Skeletal muscle satellite cell (primary cell): ENCODE measurements at regions not wholly inside any gene's neighbourhood (a gene's known extent, or its start where the extent isn't known, plus 50 kb on each side); places are given as distances from the start of the nearest gene placed in this dataset.
A peak's percentile ranks its signal among the peaks of the same experiment; 100 is the strongest.
"Not testable (repeated sequence)": the region's sequence is repeated elsewhere in the genome, so short reads cannot be mapped to it uniquely, and the experiment has no call there.

Source experiments
- H3K27me3 ChIP-seq: 2 replicates; pipeline ENCODE4 v1.7.0; 2013; ENCODE audit warnings: low read length; ENCODE audit not compliant: control insufficient read depth, insufficient read depth
- H3K36me3 ChIP-seq: 2 replicates; pipeline ENCODE4 v1.7.0; 2013; ENCODE audit warnings: mild to moderate bottlenecking, control low read depth, low read length; ENCODE audit not compliant: insufficient read depth
- H3K4me1 ChIP-seq: 2 replicates; pipeline ENCODE4 v1.7.0; 2013; ENCODE audit warnings: low read length; ENCODE audit not compliant: control insufficient read depth, insufficient read depth
- H3K4me2 ChIP-seq: 2 replicates; pipeline ENCODE4 v1.7.0; 2013; ENCODE audit warnings: mild to moderate bottlenecking, low read length
- H3K4me3 ChIP-seq: 2 replicates; pipeline ENCODE4 v1.7.0; 2013; ENCODE audit warnings: low read length
- H3K9ac ChIP-seq: 2 replicates; pipeline ENCODE4 v1.7.0; 2013; ENCODE audit warnings: mild to moderate bottlenecking, low read depth, low read length, moderate library complexity
- H3K9me3 ChIP-seq: replicated peaks from 2 replicates; pipeline ENCODE4 v1.7.0; 2013; ENCODE audit warnings: mild to moderate bottlenecking, control low read depth, low read length

DNA sequence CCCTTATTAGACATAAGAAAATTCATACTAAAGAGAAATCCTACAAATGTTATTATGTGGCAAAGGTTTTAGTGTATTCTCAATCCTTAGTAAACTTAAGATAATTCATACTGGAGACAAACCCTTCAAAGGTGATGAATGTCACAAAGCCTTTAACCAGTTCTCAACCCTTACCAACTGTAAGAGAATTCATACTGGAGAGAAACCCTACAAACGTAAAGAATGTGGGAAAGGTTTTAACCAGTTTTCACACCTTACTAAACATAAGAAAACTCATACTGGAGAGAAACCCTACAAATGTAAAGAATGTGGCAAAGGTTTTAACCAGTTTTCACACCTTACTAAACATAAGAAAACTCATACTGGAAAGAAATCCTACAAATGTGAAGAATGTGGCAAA is 93.2 kb downstream of the ZNF680 start:
- Histone ChIP-seq H3K4me1 (no peaks in the 10 kb centered on the region), H3K27me3 (no peaks in the 10 kb centered on the region), H3K9ac (no peak overlapping the region), H3K9me3 (no peaks in the 10 kb centered on the region), H3K4me2 (no peak overlapping the region), H3K36me3 (no peaks in the 10 kb centered on the region), H3K4me3 (no peak overlapping the region)

DNA sequence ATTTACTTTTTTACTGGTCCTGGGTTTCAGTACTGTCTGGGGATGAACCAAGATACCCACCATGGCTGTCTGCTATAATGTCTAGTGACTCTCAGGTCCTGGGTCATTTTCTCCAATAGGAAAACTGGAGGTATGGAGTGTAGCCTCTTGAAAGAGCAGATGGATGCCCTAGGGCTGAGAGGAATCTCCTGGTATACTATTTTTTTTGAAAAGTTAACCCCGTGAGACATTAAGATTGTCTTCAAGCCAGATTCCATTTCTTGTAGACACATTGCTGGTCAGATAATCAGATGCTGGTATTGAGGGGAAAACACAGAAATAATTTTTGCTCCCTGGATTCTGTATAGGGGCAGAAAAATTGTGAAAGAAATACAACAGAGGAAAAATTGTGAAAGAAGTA is 97.3 kb downstream of the ZNF680 start:
- H3K9me3 ChIP-seq = no peaks in the 10 kb centered on the region

DNA sequence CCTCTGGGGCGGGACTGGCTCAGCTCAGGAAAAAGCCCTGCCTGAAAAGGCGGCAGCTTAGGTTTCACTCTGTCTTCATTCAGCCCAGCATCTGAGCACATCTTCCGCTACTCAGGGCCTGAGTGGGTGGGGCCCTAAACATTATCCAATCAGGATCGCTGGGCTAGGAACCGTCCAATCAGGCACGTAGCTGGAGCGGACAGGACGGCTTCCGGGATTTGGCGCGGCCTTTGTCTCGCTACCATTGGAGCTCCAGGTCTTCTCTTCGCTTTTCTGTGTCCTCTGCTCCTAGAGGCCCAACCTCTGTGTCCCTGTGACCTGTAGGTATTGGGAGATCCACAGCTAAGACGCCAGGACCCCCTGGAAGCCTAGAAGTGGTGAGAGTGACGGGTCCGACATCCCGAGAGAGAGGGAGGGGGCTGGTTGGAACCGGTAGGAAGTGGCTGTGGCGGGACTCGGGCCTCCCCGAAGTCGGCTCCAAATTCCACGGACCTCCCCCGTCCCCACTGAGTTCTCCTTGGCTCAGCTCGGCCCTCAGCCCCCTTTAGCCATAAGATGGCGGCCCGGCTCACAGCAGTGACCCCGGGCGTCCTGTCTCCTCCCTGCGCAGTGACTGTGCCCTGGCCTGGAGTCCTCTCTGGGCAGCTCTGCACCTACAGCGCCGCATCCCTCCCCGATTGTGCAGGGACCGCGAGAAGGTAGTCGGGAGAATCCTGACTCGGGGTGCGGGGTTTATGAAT is 99.1 kb downstream of the ZNF680 start:
- peak overlapping the region; percentile 25 for H3K4me2 ChIP-seq
- H3K27me3 ChIP-seq = no peaks in the 10 kb centered on the region
- no peak overlapping the region for H3K9ac ChIP-seq
- H3K36me3 ChIP-seq = no peaks in the 10 kb centered on the region
- H3K4me3 ChIP-seq = no peak overlapping the region
- H3K9me3 ChIP-seq = no peaks in the 10 kb centered on the region
- no peaks in the 10 kb centered on the region for H3K4me1 ChIP-seq

More for the DNA sequence above, 97.3 kb downstream of the ZNF680 start:
- no peak overlapping the region for H3K4me2 ChIP-seq
- no peaks in the 10 kb centered on the region for H3K36me3 ChIP-seq
- no peaks in the 10 kb centered on the region for H3K27me3 ChIP-seq
- H3K4me3 ChIP-seq = no peak overlapping the region
- no peaks in the 10 kb centered on the region for H3K4me1 ChIP-seq
- no peak overlapping the region for H3K9ac ChIP-seq

DNA sequence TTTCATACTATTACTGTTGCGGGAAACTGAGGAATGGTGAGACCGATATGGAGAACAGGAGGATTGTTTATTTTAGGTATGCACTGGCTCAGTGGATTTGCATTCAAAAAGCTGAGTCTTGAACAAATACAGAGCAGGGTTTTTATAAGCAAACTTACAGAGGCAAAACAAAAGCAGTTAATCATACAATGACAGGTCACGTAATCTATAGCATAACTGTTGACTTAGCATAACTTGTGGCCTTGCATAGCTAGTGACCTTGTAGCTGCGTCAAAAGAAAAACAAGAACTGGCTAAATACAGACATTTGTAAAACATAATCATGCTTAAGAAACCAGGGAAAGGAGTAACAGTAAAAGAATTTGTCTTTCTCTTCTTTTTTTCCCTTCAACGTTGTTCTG is 103.0 kb downstream of the ZNF680 start:
- H3K4me2 ChIP-seq, H3K9me3 ChIP-seq, H3K9ac ChIP-seq, H3K4me1 ChIP-seq, H3K4me3 ChIP-seq, H3K27me3 ChIP-seq, H3K36me3 ChIP-seq: not testable (repeated sequence)

DNA sequence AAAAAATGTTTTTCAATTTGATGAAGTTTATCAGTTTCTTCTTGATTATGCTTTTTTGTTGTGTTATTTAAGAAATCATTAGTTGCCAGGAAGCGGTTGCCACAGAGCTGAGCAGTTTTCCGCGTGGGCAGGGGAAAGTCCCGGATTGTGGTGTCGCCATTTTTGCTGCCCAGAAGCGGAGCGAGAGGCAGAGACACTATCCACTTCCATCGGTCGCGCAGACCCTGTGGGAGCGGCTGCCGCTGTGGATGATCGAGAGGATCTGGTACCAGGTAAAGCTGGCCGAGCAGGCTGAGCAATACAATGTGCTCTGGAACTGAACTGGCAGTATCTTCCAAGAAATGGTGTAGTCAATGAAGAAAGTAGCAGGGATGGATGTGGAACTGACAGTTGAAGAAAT is 119.8 kb downstream of the ZNF736 start:
- H3K9ac ChIP-seq = no peak overlapping the region
- no peaks in the 10 kb centered on the region for H3K27me3 ChIP-seq
- no peaks in the 10 kb centered on the region for H3K4me1 ChIP-seq
- H3K9me3 ChIP-seq = no peaks in the 10 kb centered on the region
- no peak overlapping the region for H3K4me3 ChIP-seq
- H3K4me2 ChIP-seq = no peak overlapping the region
- no peaks in the 10 kb centered on the region for H3K36me3 ChIP-seq

DNA sequence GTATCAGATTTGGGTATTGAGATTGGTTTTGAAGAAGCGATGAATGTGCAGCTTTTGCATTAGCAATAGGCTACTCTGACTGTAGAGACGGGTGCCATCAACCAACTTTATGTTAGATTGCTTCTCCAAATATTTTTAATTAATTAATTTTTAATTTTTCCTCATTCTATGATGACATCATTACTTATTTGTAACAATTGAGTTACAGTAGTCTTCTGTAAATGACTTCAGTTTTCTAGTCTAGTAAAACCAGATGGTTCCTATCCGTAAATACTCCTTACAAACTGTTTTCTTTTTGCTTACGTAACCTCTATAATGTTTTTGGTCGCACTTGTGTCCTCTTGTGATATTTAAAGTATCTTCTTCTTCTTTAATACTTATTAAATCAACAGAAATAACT is 118.1 kb downstream of the ZNF736 start:
- H3K4me2 ChIP-seq = no peak overlapping the region
- no peaks in the 10 kb centered on the region for H3K27me3 ChIP-seq
- no peak overlapping the region for H3K4me3 ChIP-seq
- no peaks in the 10 kb centered on the region for H3K36me3 ChIP-seq
- H3K9me3 ChIP-seq = no peaks in the 10 kb centered on the region
- H3K4me1 ChIP-seq = no peaks in the 10 kb centered on the region
- H3K9ac ChIP-seq = no peak overlapping the region

DNA sequence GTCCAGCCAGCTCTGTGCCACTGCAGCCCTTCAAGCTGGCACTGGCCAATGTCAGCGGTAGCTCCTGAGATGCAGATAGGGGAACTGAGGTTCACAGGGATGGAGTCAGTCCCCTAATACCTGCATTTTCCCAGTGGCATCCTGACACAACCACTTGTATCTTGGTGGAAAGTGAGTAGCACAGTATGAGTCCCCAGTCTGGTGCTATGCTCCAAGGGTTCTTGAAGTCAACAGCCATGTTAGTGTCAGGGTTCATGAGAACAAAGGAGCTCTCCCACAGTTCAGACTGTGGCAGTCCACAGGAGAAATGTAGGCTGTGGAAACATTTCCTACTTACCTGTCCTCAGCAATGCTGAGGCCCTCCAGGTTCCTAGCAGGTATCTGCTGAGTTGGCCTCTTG is 115.5 kb downstream of the ZNF736 start:
- Histone ChIP-seq H3K9ac (no peak overlapping the region), H3K4me1 (no peaks in the 10 kb centered on the region), H3K4me3 (no peak overlapping the region), H3K4me2 (no peak overlapping the region), H3K9me3 (no peaks in the 10 kb centered on the region), H3K36me3 (no peaks in the 10 kb centered on the region), H3K27me3 (no peaks in the 10 kb centered on the region)

DNA sequence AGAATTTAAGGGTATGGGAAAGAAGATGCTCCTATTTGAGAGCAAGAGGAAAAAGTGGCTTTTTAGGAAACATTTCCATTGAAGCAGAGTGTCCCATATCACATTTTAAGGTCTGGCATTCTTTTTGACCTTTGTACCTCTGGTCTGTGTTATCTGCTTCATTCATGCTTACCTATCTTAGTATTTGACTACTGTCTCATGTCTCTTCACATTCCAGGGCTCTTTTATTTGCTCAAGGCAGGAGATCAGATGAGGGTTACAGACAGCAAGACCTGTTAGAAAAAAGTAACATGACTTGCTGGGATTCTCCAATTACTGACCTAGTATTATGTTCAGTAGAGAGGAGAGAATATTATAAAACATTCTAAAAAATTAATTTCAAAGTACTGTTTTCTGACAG is 111.7 kb downstream of the ZNF736 start:
- H3K4me3 ChIP-seq, H3K4me2 ChIP-seq, H3K36me3 ChIP-seq, H3K4me1 ChIP-seq, H3K9ac ChIP-seq, H3K27me3 ChIP-seq, H3K9me3 ChIP-seq: not testable (repeated sequence)

DNA sequence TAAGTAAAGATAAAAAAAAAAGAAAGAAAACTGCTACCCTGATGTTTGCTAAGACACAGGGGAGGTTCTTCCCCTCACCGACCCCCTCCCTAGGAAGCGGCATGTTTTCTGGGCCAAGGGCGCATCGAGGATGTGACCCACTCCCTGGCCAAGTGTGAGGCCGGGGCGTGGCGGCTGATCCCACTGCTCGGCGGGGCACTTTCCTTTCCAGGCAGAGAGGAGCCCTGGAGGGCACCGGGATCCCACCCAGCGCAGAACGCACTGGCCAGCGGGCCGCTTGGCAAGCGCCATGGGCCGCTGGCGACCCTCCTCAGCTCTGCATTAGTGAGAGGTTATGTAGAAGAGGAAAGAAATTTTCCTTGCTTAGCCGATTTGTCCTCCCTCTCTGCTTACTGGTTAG is 93.4 kb downstream of the ZNF736 start:
- Histone ChIP-seq H3K9ac (no peak overlapping the region), H3K9me3 (no peaks in the 10 kb centered on the region), H3K4me1 (no peaks in the 10 kb centered on the region), H3K4me3 (no peak overlapping the region), H3K4me2 (no peak overlapping the region), H3K27me3 (no peaks in the 10 kb centered on the region), H3K36me3 (no peaks in the 10 kb centered on the region)
